22Rv1 (cell line): ENCODE measurements at regions not wholly inside any gene's neighbourhood (a gene's known extent, or its start where the extent isn't known, plus 50 kb on each side); places are given as distances from the start of the nearest gene placed in this dataset.
"Not testable (repeated sequence)": the region's sequence is repeated elsewhere in the genome, so short reads cannot be mapped to it uniquely, and the experiment has no call there.

Experiments
- H3K27ac ChIP-seq: fragments of 450-650 bp; 2 replicates; pipeline ENCODE4 v1.5.1; 2017
- CTCF ChIP-seq: fragments of 450-650 bp; IDR thresholded peaks from 2 replicates; pipeline ENCODE4 v1.5.1; 2017; ENCODE audit warnings: mild to moderate bottlenecking
- ZFX ChIP-seq: fragments of 450-650 bp; IDR thresholded peaks from 2 replicates; pipeline ENCODE4 v1.6.1; 2017; ENCODE audit warnings: antibody characterized with exemption, borderline replicate concordance

GRCh38 chr20:11509776-11510175 lies 407.9 kb upstream of the BTBD3 start:
- H3K27ac ChIP-seq, result no peak overlapping the region
- TF ChIP-seq CTCF, result no peak
- no peak for TF ChIP-seq ZFX

DNA sequence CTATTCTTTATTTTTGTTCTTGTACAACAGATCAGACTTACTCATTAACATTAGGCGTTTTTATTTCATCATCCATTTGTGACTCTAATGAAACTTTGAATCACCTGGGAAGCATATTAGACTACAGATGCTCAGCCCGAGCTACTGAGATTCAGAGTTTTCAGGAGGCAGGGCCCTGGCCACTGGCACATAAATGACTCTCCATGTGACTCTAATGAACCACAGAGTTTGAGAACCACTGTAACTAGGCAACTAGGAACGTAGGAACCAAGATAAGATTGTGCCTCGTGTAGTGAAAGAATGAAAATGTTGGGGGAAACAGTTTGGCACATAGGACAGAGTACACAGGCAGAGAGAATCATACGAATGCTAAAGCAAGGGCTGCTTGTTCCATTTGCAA lies 405.9 kb upstream of the BTBD3 start:
- TF ChIP-seq CTCF (no peak), ZFX (no peak)
- no peak overlapping the region for H3K27ac ChIP-seq

DNA sequence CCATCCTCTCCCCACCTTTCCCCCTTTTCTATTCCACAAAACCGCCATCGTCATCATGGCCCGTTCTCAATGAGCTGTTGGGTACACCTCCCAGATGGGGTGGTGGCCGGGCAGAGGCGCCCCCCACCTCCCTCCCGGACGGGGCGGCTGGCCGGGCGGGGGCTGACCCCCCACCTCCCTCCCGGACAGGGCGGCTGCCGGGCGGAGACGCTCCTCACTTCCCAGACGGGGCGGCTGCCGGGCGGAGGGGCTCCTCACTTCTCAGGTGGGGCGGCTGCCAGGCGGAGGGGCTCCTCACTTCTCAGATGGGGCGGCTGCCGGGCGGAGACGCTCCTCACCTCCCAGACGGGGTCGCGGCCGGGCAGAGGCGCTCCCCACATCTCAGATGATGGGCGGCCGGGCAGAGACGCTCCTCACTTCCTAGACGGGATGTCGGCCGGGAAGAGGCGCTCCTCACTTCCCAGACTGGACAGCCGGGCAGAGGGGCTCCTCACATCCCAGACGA lies 404.4 kb upstream of the BTBD3 start:
- H3K27ac ChIP-seq, result not testable (repeated sequence)

DNA sequence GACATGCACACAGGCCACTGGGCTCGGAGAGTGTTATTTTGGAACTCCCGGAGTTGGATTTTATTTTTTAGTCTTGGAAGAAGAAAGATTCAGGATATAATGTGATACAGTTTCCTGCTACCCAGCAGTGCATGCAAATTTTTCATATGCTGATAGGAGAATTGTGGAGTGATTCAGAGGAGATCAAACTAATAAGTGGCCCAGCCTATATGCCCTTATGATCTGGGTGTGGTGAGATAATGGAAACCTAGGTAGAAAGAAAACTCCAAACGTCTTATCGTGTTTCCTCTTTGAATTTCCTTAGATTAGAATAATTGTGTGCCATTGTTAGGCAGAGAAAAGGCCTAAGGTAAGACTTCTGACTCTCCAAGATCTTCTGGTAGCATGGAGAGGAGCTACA lies 401.2 kb upstream of the BTBD3 start:
- H3K27ac ChIP-seq, result no peak overlapping the region
- TF ChIP-seq CTCF (no peak), ZFX (no peak)

DNA sequence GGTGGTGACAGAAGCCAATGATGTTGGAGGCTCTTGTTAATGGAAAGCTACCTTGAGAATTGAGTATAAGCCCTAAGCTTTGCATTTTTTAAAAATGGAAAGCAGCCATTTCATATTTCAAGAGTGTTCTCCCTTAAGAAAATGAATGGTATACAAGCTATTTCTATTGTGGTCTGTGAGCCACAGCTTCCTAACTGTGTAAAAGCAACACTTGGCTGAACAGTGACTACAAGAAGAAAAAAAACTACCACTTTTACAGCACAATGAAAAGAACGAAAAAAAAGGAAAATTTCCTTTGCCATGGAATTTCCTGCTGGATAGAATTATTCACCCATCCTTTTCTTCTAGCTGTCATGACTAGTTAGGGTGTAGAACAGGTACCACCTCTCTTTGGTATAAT lies 397.1 kb upstream of the BTBD3 start:
- no peak for TF ChIP-seq CTCF
- TF ChIP-seq ZFX, result no peak
- H3K27ac ChIP-seq, result no peak overlapping the region

DNA sequence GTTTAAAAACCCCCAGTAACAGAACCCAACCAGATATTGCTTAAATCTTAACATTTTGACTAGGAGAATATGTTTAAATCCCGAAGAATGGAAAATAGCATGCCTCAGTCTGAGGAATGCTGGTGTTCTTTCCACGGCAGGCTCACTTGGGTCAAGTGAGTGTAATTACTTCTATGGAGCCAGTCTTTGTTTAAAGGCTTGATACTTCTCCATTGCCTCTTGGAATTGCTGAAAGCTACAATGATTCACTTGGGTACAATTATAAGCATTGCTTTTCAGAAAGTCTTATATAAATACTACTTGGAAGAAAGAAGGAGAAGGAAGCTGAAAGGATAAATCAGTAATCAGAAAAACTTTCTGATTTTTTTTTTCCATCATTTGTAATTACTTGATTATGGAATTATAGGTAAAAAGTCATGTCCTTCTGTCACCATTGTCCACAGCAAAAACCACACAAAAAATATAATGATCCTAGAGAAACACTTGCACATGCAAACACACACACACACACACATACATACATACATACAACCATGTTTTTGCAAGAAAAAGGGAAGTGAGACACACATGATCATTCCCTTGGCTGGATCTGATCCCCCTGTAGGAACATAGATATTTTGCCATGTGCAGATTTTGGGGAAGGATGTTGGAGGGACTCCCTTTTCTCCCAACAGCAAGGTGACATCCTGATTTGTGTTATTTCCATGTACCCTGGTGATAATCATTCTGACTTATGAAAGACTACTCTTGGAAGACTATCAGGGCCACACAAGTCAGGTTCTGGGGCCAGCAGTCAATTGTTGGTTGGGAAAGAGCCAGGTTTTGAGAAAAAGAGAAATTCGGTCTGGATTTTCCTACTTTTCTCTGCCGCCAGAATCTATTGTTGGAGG lies 396.0 kb upstream of the BTBD3 start:
- H3K27ac ChIP-seq, result no peak overlapping the region
- TF ChIP-seq CTCF (no peak), ZFX (no peak)

GRCh38 chr20:11522366-11522741 lies 395.3 kb upstream of the BTBD3 start:
- TF ChIP-seq ZFX (no peak), CTCF (no peak)
- H3K27ac ChIP-seq, result no peak overlapping the region
